Hematopoietic multipotent progenitor cell treated with erythropoietin and hydrocortisone succinate and interleukin-3 and kit ligand, for 15 days (in vitro differentiated cells): ENCODE measurements at regions not wholly inside any gene's neighbourhood (a gene's known extent, or its start where the extent isn't known, plus 50 kb on each side); places are given as distances from the start of the nearest gene placed in this dataset.
"Not testable (repeated sequence)": the region's sequence is repeated elsewhere in the genome, so short reads cannot be mapped to it uniquely, and the experiment has no call there.

ENCODE experiments used
- DNase-seq: peaks from one replicate; pipeline ENCODE4 v3.0.0-alpha.2; 2015; ENCODE audit warnings: low spot score

DNA sequence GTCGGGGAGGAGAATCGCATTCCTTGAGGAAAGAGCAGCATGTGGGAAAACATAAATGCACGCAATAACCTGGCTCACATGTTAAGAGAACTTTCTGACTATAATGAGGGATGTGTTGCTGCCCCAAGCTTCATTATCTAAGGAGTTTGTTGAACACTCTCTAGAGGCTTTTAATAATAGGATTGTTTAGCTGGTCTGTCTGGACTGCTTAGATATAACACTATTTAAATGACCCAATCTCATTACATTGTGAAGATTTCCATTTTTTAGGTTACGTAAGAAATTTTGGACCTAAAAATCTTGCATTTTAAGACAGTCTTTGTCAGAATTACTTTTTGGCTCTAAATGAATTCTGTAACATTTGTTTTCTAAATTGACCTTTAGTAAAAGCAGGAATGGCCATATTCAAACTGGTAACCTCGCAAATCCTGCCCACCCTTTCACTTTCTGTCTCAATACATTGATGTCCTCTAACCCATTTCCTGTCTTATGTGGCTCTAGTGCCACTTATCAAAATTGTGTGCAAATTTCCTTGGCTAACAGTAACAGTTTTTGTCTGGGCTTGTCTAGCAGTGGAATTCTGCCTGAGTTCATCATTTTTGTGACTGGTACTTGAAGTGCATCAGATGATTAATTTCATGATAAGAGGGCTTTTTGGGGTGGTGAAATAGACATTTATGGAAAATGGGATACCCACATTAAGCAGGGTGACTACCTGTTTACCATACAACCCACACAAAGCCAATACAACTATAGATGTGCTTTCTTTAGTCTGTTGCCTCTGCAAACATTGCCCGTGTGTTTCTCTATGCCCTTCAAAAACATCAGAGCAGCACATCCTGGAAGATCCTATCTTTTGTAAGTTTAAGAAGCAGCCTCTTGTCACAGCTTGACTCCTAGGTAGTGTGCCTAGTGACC lies 61.6 kb upstream of the IKBKE start:
- not testable (repeated sequence) for DNase-seq

DNA sequence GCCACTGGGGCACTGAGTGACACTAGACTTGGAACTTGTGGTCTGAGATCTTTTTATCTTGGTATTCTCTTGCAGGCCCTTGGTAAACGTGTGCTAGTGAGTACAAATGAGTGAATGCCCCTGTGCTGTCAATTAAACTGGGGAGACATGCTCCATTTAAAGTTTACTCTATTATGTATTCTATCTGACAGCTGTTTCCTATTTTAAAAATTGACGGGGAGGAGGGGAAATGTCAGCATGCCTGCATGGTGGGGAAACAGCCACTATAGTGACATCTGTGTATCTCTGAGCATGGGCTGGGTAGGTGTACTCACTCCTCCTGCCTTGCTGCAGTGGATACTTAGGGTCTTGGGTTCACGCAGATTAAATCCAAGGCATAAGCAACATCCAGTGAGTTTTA lies 59.0 kb upstream of the IKBKE start:
- no peak for DNase-seq

DNA sequence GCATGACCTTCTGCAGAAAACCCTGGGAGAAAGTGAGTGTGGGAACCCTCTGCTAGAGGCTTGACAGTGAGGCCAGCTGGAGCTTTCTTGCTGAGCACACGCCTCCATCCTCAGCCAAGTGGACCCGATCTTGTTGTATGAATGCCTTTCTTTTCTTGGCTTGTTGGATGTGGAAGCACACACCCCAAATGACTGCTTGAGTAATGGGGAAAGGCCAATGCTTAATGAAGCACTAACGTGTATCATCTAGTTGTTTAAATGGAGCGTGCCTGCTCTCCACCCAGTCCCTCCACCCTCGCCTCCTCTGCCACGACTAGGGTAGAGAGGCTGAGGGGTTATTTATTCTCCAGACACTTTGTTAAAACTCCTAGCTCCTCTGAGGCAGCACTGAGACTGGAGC lies 54.3 kb upstream of the IKBKE start:
- no peak for DNase-seq

DNA sequence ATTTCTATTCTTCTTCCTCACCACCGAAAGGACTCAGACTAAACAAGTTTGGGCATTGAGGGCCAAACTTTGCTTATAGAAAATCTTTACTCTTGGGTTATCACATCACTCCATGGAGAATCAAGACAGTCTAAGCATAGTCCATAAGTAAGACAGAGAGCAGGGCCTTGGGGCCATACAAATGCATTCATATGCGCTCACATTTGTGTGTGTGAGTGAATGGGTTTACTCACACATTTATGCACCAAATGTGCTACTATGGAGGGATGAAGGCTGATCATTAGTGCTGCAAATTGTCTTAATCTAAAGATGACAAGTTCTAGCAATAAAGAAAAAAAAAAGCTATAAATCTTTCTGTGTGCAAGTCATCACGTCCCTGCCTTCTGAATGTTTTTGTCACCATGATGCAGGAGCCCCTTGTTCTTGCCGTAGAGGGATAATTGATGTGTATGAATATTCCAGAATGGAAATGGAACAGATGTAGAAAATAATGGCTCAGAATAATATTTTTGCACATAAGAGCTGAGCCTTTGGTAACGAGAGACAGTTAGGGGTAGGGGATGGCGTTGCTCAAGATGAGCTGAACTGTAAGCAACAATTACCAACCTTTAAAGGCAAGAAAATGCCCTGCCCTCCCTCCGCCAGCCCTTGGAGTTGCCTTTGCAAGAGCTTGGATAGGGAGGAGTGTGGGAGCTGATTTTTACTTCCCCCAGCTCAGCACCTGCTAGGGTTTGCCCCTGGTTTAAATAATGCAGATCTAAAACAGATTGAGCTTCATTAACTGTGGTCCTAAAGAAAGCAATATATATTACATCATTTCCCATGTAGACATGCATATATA lies 52.3 kb upstream of the IKBKE start:
- DNase-seq = no peak

DNA sequence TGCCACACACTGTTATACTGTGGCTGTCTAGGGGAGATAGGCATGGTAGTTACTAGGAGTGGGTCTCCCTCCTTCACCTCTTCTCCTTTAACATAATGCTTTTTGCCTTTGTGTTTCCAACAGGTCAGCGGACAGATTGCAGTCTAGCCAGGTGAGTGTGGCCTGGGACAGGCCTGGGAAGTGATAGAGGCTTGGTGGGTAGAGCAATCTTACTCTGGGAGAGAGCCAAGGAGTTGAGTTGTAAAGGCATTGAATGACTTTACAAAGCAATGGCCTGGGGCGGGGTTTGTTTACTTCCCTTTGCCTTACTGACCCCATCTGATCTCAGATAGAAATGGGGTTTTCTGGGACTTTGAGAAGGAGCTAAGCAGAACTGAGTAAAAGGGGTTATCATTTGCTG lies 51.0 kb upstream of the IKBKE start:
- DNase-seq = no peak

DNA sequence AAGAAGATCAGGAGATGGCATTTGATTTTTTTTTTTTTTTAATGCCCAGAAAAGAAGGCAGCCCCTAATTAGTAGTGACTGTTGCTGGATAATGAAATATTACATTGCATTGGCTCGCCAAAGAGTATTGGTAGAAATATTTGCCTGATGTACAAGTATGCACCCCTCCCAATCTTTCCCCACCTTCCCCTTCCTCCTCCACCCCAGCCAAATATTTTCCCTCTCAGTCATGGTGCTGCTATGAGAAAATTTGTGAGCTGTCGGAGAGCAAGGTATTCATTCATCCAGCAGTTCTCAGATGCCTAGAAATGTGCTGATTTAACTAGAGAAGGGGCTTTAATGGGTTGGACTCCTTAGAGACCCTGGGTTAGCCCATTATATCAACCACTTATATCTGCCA lies 50.5 kb upstream of the IKBKE start:
- DNase-seq = no peak

DNA sequence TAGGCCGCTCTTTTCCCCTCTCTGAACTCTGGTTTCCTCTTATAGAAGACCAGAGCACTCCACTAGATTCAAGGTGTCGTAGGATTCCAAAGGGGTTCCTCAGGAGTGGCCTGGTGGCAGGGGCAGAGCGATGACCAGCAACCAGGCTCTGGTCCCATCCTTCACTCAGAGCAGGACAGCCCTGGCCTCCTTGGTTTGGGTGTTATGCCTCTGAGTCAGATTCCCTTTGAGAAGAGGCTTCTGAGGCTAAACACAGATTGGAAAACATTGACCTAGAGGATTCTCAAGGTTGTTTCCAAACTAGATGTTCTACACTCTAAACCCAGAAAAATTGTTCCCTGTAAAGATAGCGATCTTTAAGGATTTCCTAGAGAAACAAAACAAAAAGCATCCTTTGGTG lies 49.8 kb upstream of the IKBKE start:
- no peak for DNase-seq
